IMR-90 (cell line): ENCODE measurements at regions not wholly inside any gene's neighbourhood (a gene's known extent, or its start where the extent isn't known, plus 50 kb on each side); places are given as distances from the start of the nearest gene placed in this dataset.
A peak's percentile ranks its signal among the peaks of the same experiment; 100 is the strongest.

ENCODE experiments used
- ATAC-seq: fragments of 200-7000 bp; cut with Tn5 transposase; 2 replicates; pipeline ENCODE4 v1.9.1; 2020; ENCODE audit warnings: low read depth, mild to moderate bottlenecking, moderate library complexity
- BruUV-seq: library from RNA; stranded (reverse); fragments of 400-500 nt; replicated peaks from 2 replicates; lab custom pipeline; 2021; lab: Mats Ljungman, UMichigan
- CTCF ChIA-PET: fragments of 300-600 bp; formaldehyde crosslinking; extraction: SDS; loops from one replicate; lab custom pipeline; 2021; ENCODE audit warnings: antibody characterized with exemption; lab: Yijun Ruan, JAX
- POLR2A ChIA-PET: fragments of 300-600 bp; sonication (Branson Sonifier 250); formaldehyde crosslinking; loops from one replicate; lab custom pipeline; 2022; ENCODE audit warnings: antibody characterized with exemption; ENCODE audit not compliant: unreplicated experiment; lab: Charles Lee
- DNase-seq: peaks from one replicate; pipeline ENCODE4 v3.0.0; 2013
- H2AFZ ChIP-seq: replicated peaks from 2 replicates; pipeline ENCODE3; 2013; ENCODE audit warnings: low read length, mild to moderate bottlenecking; ENCODE audit not compliant: poor library complexity
- H2AK5ac ChIP-seq: 2 replicates; pipeline ENCODE4 v1.6.1; 2013; ENCODE audit warnings: low read depth, low read length, inconsistent platforms
- H2AK9ac ChIP-seq: replicated peaks from 2 replicates; pipeline ENCODE3; 2013; ENCODE audit warnings: mild to moderate bottlenecking, low read depth, low read length, moderate library complexity; ENCODE audit not compliant: poor library complexity
- H2BK120ac ChIP-seq: 2 replicates; pipeline ENCODE4 v1.6.1; 2013; ENCODE audit warnings: low read depth, low read length, inconsistent platforms
- H2BK15ac ChIP-seq: 3 replicates; pipeline ENCODE4 v1.6.1; 2013; ENCODE audit warnings: low read depth, low read length, inconsistent platforms
- H2BK20ac ChIP-seq: 2 replicates; pipeline ENCODE4 v1.6.1; 2013; ENCODE audit warnings: low read depth, mild to moderate bottlenecking, inconsistent platforms, low read length, moderate library complexity
- H2BK5ac ChIP-seq: 2 replicates; pipeline ENCODE4 v1.6.1; 2013; ENCODE audit warnings: mild to moderate bottlenecking, low read depth, low read length, inconsistent platforms; ENCODE audit not compliant: poor library complexity, severe bottlenecking
- H3K14ac ChIP-seq: replicated peaks from 2 replicates; pipeline ENCODE4 v1.6.1; 2013; ENCODE audit warnings: low read depth, low read length, inconsistent platforms
- H3K18ac ChIP-seq: 2 replicates; pipeline ENCODE4 v1.6.1; 2013; ENCODE audit warnings: low read depth, low read length, control low read depth
- H3K23ac ChIP-seq: 2 replicates; pipeline ENCODE4 v1.6.1; 2013; ENCODE audit warnings: low read depth, low read length, inconsistent platforms
- H3K27ac ChIP-seq: 2 replicates; pipeline ENCODE4 v1.5.1; 2013; ENCODE audit warnings: mild to moderate bottlenecking, control low read depth, low read length; ENCODE audit not compliant: insufficient read depth
- H3K27me3 ChIP-seq: 2 replicates; pipeline ENCODE4 v1.6.1; 2013; ENCODE audit warnings: low read length; ENCODE audit not compliant: control insufficient read depth, insufficient read depth
- H3K36me3 ChIP-seq: 2 replicates; pipeline ENCODE4 v1.6.1; 2013; ENCODE audit warnings: low read length, mixed read lengths; ENCODE audit not compliant: control insufficient read depth, insufficient read depth
- H3K4ac ChIP-seq: 2 replicates; pipeline ENCODE4 v1.6.1; 2013; ENCODE audit warnings: low read depth, low read length, inconsistent platforms
- H3K4me1 ChIP-seq: 2 replicates; pipeline ENCODE4 v1.6.1; 2013; ENCODE audit warnings: low read length, mixed read lengths; ENCODE audit not compliant: control insufficient read depth, insufficient read depth
- H3K4me2 ChIP-seq: 2 replicates; pipeline ENCODE4 v1.6.1; 2013; ENCODE audit warnings: low read depth, mild to moderate bottlenecking, control low read depth, low read length, moderate library complexity
- H3K4me3 ChIP-seq: 2 replicates; pipeline ENCODE4 v1.5.1; 2013; ENCODE audit warnings: low read depth, mild to moderate bottlenecking, control low read depth, low read length, moderate library complexity; ENCODE audit not compliant: insufficient read depth
- H3K56ac ChIP-seq: 2 replicates; pipeline ENCODE4 v1.6.1; 2013; ENCODE audit warnings: low read length, inconsistent platforms; ENCODE audit not compliant: insufficient read depth; ENCODE audit errors: extremely low read depth
- H3K79me1 ChIP-seq, 2 experiments: 2 replicates each; pipeline ENCODE4 v1.6.1; 2013; ENCODE audit warnings: low read length in 2 of 2, inconsistent platforms in 1 of 2, low read depth in 1 of 2
- H3K9ac ChIP-seq: 2 replicates; pipeline ENCODE4 v1.6.1; 2013; ENCODE audit warnings: low read depth, low read length, control low read depth
- H3K9me1 ChIP-seq: 2 replicates; pipeline ENCODE4 v1.6.1; 2013; ENCODE audit warnings: low read length, inconsistent platforms; ENCODE audit not compliant: insufficient read depth
- H3K9me3 ChIP-seq: 2 replicates; pipeline ENCODE4 v1.6.1; 2013; ENCODE audit warnings: low read length; ENCODE audit not compliant: control insufficient read depth, insufficient read depth
- H4K20me1 ChIP-seq: 2 replicates; pipeline ENCODE4 v1.6.1; 2013; ENCODE audit warnings: low read length, inconsistent platforms; ENCODE audit not compliant: insufficient read depth
- H4K5ac ChIP-seq: 2 replicates; pipeline ENCODE4 v1.6.1; 2013; ENCODE audit warnings: mild to moderate bottlenecking, low read depth, low read length, control low read depth
- H4K8ac ChIP-seq, 2 experiments: 2 replicates each; pipeline ENCODE4 v1.6.1; 2013; ENCODE audit warnings: low read depth in 2 of 2, low read length in 2 of 2, control low read depth in 1 of 2, inconsistent platforms in 1 of 2
- H4K91ac ChIP-seq: 2 replicates; pipeline ENCODE4 v1.6.1; 2013; ENCODE audit warnings: low read depth, low read length, inconsistent platforms; ENCODE audit not compliant: insufficient read depth
- CEBPB ChIP-seq: IDR thresholded peaks from 2 replicates; pipeline ENCODE4 v1.6.1; 2012; ENCODE audit warnings: low read depth, low read length, improper control_type of control experiment
- CHD1 ChIP-seq: IDR thresholded peaks from 2 replicates; pipeline ENCODE4 v1.6.1; 2012; ENCODE audit warnings: low read depth, low read length, improper control_type of control experiment
- ELK1 ChIP-seq: fragments of 150-350 bp; IDR thresholded peaks from 2 replicates; pipeline ENCODE4 v1.6.1; 2016; ENCODE audit warnings: low read depth, mild to moderate bottlenecking, low read length, moderate library complexity, borderline replicate concordance
- MAFK ChIP-seq: IDR thresholded peaks from 2 replicates; pipeline ENCODE4 v1.6.1; 2012; ENCODE audit warnings: low read depth, low read length, improper control_type of control experiment
- MXI1 ChIP-seq: IDR thresholded peaks from 2 replicates; pipeline ENCODE4 v1.6.1; 2012; ENCODE audit warnings: low read depth, mild to moderate bottlenecking, low read length, moderate library complexity, borderline replicate concordance
- NFE2L2 ChIP-seq: fragments of 150-350 bp; IDR thresholded peaks from 2 replicates; pipeline ENCODE4 v1.6.1; 2016; ENCODE audit warnings: low read depth, mild to moderate bottlenecking, low read length
- POLR2A ChIP-seq: IDR thresholded peaks from 2 replicates; pipeline ENCODE4 v1.6.1; 2012; ENCODE audit warnings: mild to moderate bottlenecking, low read depth, low read length
- RCOR1 ChIP-seq: IDR thresholded peaks from 2 replicates; pipeline ENCODE4 v1.6.1; 2012; ENCODE audit warnings: mild to moderate bottlenecking, low read length, improper control_type of control experiment; ENCODE audit not compliant: insufficient replicate concordance
- RFX5 ChIP-seq: IDR thresholded peaks from 2 replicates; pipeline ENCODE4 v1.8.0; 2012; ENCODE audit warnings: low read depth, mild to moderate bottlenecking, low read length, moderate library complexity
- SMC3 ChIP-seq: fragments of 150-350 bp; IDR thresholded peaks from 2 replicates; pipeline ENCODE4 v1.6.1; 2016; ENCODE audit warnings: low read depth, mild to moderate bottlenecking, antibody characterized with exemption, low read length, moderate library complexity
- WGBS, 2 experiments: methylation state at CpG; one replicate each; pipeline versions ENCODE4 v1.1.5 to v1.1.7; 2013; ENCODE audit warnings: missing lambda C conversion rate in 2 of 2; ENCODE audit not compliant: insufficient read length in 1 of 2; ENCODE audit errors: extremely low coverage in 2 of 2; 5-methylcytosine and 5-hydroxymethylcytosine counted together
- dilution Hi-C: fragments of 300-500 bp; cut with HindIII; formaldehyde crosslinking; loops from one replicate; pipeline ENCODE4 v1.14.3; 2018; ENCODE audit warnings: low sequenced_read_pairs; ENCODE audit not compliant: unreplicated experiment
- in situ Hi-C: fragments of 300-500 bp; cut with MboI; formaldehyde crosslinking; loops from 3 replicates; pipeline ENCODE4 v1.14.3; 2019; ENCODE audit warnings: low sequenced_read_pairs, inconsistent platforms, mixed read lengths
- intact Hi-C: fragments of 100-400 bp; cut with micrococcal nuclease; formaldehyde crosslinking; loops from 2 replicates; pipeline ENCODE4 v1.10.0; 2022
- TF ChIP-seq, protein P1 (sequence below): conservative IDR thresholded peaks from 2 replicates; pipeline ENCODE4 v1.5.1; 2012; ENCODE audit warnings: mild to moderate bottlenecking, low read depth, low read length, improper control_type of control experiment

- TF ChIP-seq POLR2A: no peak
These were observed 142.9 kb downstream of the SNX19 start (continued) for GRCh38 chr11:130773244-130773820.

- peaks cover 3% of the 10 kb centered on the region; the same call in 1 of the 2 replicates for H3K9me3 ChIP-seq
- peaks cover 22% of the 10 kb centered on the region for H3K4me1 ChIP-seq
- no peaks in the 10 kb centered on the region for H3K36me3 ChIP-seq
- DNase-seq: no peak
- dilution Hi-C loops (no loop called here), in situ Hi-C loops (no loop called here), intact Hi-C loops (loop anchor here (5.0 kb wide), 1 partner anchor 102 kb away; no protein-coding TSS in a partner anchor)
- H3K9me1 ChIP-seq: peaks cover 27% of the 10 kb centered on the region
- H3K27ac ChIP-seq: no peak overlapping the region
- no peak overlapping the region for H3K4me2 ChIP-seq
- H2BK120ac ChIP-seq: no peak overlapping the region
- TF ChIP-seq ELK1 (no peak), SMC3 (no peak), RCOR1 (no peak), MXI1 (no peak), MAFK (no peak), CEBPB (no peak), POLR2A (no peak), CHD1 (no peak), NFE2L2 (no peak), RFX5 (no peak)
- TF ChIP-seq, protein P1, sequence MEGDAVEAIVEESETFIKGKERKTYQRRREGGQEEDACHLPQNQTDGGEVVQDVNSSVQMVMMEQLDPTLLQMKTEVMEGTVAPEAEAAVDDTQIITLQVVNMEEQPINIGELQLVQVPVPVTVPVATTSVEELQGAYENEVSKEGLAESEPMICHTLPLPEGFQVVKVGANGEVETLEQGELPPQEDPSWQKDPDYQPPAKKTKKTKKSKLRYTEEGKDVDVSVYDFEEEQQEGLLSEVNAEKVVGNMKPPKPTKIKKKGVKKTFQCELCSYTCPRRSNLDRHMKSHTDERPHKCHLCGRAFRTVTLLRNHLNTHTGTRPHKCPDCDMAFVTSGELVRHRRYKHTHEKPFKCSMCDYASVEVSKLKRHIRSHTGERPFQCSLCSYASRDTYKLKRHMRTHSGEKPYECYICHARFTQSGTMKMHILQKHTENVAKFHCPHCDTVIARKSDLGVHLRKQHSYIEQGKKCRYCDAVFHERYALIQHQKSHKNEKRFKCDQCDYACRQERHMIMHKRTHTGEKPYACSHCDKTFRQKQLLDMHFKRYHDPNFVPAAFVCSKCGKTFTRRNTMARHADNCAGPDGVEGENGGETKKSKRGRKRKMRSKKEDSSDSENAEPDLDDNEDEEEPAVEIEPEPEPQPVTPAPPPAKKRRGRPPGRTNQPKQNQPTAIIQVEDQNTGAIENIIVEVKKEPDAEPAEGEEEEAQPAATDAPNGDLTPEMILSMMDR: no peak
- H3K56ac ChIP-seq: no peak overlapping the region
- H2AK9ac ChIP-seq: no peak overlapping the region
- H2BK5ac ChIP-seq: no peak overlapping the region
- CTCF ChIA-PET: no interaction called here
- no peaks in the 10 kb centered on the region for H3K27me3 ChIP-seq
- H4K20me1 ChIP-seq: peaks cover 14% of the 10 kb centered on the region
- no CpG with 5 or more reads among the region's 3 CpGs for WGBS, 2 experiments
- POLR2A ChIA-PET: no interaction called here
- H4K91ac ChIP-seq: no peak overlapping the region
- BruUV-seq: no TSS peak
- H2AK5ac ChIP-seq: peak overlapping the region; percentile 53
- H3K23ac ChIP-seq: no peak overlapping the region
- no peak overlapping the region for H2AFZ ChIP-seq
- no peak overlapping the region for H3K4me3 ChIP-seq
- no peak overlapping the region for H2BK15ac ChIP-seq
- H2BK20ac ChIP-seq: peak overlapping the region; percentile 40; the same call in 1 of the 2 replicates
- 0 out of 2 replicates have a peak overlapping the region, but pooled peaks have one; percentile 31 for H3K14ac ChIP-seq
- H3K9ac ChIP-seq: no peak overlapping the region
- peak overlapping the region; percentile 37; the same call in 1 of the 2 replicates for H3K18ac ChIP-seq
- H4K8ac ChIP-seq: no peak overlapping the region
- H3K79me1 ChIP-seq: no peaks in the 10 kb centered on the region
- peak overlapping the region; percentile 18; the same call in 1 of the 2 replicates for H3K4ac ChIP-seq
- ATAC-seq: no peak
- no peak overlapping the region; the same call in 1 of the 2 replicates for H4K5ac ChIP-seq
These were observed 141.6 kb downstream of the SNX19 start for GRCh38 chr11:130774703-130775102.
